AG04450 (cell line): ENCODE measurements at regions not wholly inside any gene's neighbourhood (a gene's known extent, or its start where the extent isn't known, plus 50 kb on each side); places are given as distances from the start of the nearest gene placed in this dataset.

Experiments used
- CTCF ChIA-PET: fragments of 300-600, 350-600 bp; formaldehyde crosslinking; extraction: SDS; loops from one replicate; lab custom pipeline; 2022; ENCODE audit warnings: antibody characterized with exemption, inconsistent platforms; lab: Charles Lee
- POLR2A ChIA-PET: fragments of 350-600 bp; formaldehyde crosslinking; extraction: SDS; loops from one replicate; lab custom pipeline; 2021; ENCODE audit warnings: antibody characterized with exemption, inconsistent platforms; lab: Yijun Ruan, JAX
- DNase-seq: peaks from one replicate; pipeline ENCODE4 v3.0.0-alpha.2; 2011; ENCODE audit warnings: low read depth, low spot score
- H3K27ac ChIP-seq: one replicate; pipeline ENCODE4 v1.5.1; 2012; ENCODE audit warnings: low read depth, low read length, control low read depth
- H3K27me3 ChIP-seq: one replicate; pipeline ENCODE4 v1.6.0; 2012; ENCODE audit warnings: low read length; ENCODE audit not compliant: control insufficient read depth, insufficient read depth
- H3K4me3 ChIP-seq: 2 replicates; pipeline ENCODE4 v1.5.1; 2011; ENCODE audit warnings: mild to moderate bottlenecking, low read depth, low read length, control low read depth
- H3K9me3 ChIP-seq: 2 replicates; pipeline ENCODE4 v1.5.1; 2012; ENCODE audit warnings: low read length; ENCODE audit not compliant: control insufficient read depth, insufficient read depth
- TF ChIP-seq, protein P1 (sequence below): IDR thresholded peaks from 2 replicates; pipeline ENCODE4 v1.5.1; 2011; ENCODE audit warnings: low read depth, low read length, control low read depth, inconsistent platforms

DNA sequence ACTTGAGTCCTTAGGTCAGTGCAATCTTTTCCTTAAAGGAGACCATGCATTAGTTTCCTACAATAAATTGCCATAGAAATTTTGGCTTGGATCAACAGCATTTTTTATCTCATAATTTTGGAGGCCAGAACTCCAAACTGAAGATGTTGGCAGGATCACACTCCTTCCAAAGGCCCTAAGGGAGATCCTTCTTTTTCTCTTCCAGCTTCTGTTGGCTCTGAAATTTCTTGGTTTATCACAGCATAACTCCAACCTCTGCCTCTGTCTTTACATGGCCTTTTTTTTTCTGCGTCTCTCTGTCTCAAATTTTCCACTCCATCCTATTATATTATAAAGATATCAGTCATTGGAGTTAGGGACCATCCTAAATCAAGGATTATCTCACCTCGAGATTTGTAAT lies 282.2 kb downstream of the STIM2 start:
- Histone ChIP-seq H3K27me3 (no peaks in the 10 kb centered on the region), H3K27ac (no peak overlapping the region), H3K9me3 (no peaks in the 10 kb centered on the region), H3K4me3 (no peak overlapping the region)
- POLR2A ChIA-PET, result no interaction called here
- DNase-seq, result no peak
- TF ChIP-seq, protein P1, sequence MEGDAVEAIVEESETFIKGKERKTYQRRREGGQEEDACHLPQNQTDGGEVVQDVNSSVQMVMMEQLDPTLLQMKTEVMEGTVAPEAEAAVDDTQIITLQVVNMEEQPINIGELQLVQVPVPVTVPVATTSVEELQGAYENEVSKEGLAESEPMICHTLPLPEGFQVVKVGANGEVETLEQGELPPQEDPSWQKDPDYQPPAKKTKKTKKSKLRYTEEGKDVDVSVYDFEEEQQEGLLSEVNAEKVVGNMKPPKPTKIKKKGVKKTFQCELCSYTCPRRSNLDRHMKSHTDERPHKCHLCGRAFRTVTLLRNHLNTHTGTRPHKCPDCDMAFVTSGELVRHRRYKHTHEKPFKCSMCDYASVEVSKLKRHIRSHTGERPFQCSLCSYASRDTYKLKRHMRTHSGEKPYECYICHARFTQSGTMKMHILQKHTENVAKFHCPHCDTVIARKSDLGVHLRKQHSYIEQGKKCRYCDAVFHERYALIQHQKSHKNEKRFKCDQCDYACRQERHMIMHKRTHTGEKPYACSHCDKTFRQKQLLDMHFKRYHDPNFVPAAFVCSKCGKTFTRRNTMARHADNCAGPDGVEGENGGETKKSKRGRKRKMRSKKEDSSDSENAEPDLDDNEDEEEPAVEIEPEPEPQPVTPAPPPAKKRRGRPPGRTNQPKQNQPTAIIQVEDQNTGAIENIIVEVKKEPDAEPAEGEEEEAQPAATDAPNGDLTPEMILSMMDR, result no peak
- CTCF ChIA-PET, result no interaction called here

DNA sequence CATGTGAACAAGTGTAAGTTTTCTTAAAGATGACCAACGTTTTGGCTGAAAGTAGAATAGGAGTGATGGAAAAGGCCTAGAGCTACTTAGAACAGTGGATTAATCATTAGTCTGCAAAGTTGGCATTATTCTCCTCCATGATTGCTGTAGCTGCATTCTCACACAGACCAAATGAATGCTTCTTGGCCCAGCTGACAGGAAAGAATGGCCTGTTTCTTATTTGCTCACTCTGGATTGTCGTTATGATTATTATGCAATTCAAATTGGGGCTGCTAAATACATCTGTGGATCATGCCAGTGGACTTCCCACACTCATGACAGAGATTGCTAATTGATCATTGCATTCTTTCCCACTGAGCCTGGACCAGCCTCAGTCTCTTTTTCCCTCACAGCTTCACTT lies 285.0 kb downstream of the STIM2 start:
- H3K9me3 ChIP-seq, result no peaks in the 10 kb centered on the region
- TF ChIP-seq, protein P1, result no peak
- H3K4me3 ChIP-seq, result no peak overlapping the region
- H3K27ac ChIP-seq, result no peak overlapping the region
- DNase-seq, result no peak
- CTCF ChIA-PET, result no interaction called here
- no peaks in the 10 kb centered on the region for H3K27me3 ChIP-seq
- POLR2A ChIA-PET, result no interaction called here

DNA sequence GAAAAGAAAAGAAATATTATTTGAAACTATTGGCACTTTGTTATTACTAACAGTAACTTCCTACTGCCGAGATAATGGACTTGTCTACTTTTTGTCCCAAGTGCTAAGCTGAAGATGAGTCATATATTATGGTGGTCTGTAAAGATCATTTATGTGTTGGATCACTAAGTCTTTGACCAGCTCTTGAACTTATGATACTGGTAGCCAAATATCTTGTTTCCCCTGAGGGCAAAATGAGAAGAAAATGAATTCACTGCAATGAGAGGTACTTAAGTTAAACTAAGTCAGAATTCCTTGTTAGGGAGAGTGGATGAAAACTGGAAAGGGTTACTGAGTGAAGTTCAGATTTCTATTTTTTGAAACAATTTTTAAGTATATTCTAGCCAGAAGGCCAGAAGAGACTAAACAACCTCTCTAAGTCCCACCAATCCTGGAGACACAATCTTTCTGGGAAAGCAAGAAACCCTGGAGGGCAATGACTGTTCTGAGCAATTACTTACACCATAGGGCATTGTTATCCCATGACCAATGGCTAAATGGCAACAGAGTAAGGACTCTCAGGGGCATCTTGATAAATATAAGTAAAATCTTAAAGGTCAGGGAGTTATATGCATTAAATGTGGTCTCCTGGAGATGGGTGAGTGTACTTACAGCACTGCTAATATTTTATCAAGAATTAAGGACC lies 287.7 kb downstream of the STIM2 start:
- ChIA-PET POLR2A (no interaction called here), CTCF (no interaction called here)
- Histone ChIP-seq H3K27ac (no peak overlapping the region), H3K9me3 (no peaks in the 10 kb centered on the region), H3K27me3 (no peaks in the 10 kb centered on the region), H3K4me3 (no peak overlapping the region)
- TF ChIP-seq, protein P1, result no peak
- no peak for DNase-seq

DNA sequence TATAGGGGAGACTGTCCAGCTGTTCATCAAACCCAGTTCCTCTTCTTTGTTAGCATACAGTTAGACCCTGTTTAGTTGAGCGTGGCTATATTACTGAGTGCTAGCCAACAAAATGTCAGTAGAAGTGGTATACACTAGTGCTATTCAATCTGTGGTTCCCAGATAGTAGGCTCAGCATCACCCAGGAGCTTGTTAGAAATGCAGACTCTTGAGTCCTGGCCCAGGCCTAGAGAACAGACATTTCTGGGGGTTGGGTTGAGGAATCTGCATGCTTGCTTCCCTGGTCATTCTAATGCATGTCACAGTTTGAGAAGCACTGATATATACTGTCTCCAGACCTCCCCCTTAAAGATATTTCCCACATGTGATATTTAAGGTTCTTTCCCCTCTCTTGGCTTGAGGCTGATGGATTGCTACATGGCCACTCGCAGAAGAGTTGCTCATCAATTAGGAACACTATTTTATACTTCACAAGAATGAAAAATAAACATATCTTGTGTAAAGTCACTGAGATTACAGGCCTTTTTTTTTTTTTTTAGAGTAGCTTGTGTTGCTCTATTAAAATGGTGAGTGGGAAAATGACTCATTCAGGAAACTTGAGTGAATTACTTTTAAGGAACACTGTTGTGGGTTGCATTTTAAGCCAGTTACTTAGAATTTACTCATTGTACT lies 289.0 kb downstream of the STIM2 start:
- Histone ChIP-seq H3K27me3 (no peaks in the 10 kb centered on the region), H3K27ac (no peak overlapping the region), H3K4me3 (no peak overlapping the region), H3K9me3 (no peaks in the 10 kb centered on the region)
- POLR2A ChIA-PET, result no interaction called here
- CTCF ChIA-PET, result no interaction called here
- no peak for DNase-seq
- TF ChIP-seq, protein P1, result no peak

DNA sequence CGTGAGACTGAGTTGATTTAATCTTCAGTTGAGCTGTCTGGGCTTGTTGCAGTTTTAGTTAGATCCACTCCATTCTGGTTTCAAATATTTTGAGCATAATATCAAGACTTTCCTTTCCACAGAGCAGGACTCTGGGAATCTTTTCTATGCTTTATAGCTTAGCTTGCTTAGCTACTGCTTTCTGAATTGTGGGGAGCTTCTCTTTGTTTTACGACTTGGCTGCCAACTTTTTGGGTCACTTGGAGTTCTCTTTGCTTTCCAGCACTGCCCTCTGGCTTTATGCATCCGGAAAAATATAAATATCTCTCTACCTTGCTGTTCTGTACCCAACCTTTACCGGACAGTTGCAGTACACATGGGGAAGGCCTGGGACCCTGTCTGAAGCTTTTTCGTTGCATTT lies 292.1 kb downstream of the STIM2 start:
- H3K9me3 ChIP-seq, result no peaks in the 10 kb centered on the region
- TF ChIP-seq, protein P1, result no peak
- ChIA-PET POLR2A (no interaction called here), CTCF (no interaction called here)
- no peak overlapping the region for H3K4me3 ChIP-seq
- no peaks in the 10 kb centered on the region for H3K27me3 ChIP-seq
- no peak overlapping the region for H3K27ac ChIP-seq
- DNase-seq, result no peak
